ENCODE measurements at regions not wholly inside any gene's neighbourhood (a gene's known extent, or its start where the extent isn't known, plus 50 kb on each side); places are given as distances from the start of the nearest gene placed in this dataset.

GRCh38 chr16:62130101-62130500, 93.9 kb upstream of the CDH8 start:
- TF ChIP-seq, protein P1, sequence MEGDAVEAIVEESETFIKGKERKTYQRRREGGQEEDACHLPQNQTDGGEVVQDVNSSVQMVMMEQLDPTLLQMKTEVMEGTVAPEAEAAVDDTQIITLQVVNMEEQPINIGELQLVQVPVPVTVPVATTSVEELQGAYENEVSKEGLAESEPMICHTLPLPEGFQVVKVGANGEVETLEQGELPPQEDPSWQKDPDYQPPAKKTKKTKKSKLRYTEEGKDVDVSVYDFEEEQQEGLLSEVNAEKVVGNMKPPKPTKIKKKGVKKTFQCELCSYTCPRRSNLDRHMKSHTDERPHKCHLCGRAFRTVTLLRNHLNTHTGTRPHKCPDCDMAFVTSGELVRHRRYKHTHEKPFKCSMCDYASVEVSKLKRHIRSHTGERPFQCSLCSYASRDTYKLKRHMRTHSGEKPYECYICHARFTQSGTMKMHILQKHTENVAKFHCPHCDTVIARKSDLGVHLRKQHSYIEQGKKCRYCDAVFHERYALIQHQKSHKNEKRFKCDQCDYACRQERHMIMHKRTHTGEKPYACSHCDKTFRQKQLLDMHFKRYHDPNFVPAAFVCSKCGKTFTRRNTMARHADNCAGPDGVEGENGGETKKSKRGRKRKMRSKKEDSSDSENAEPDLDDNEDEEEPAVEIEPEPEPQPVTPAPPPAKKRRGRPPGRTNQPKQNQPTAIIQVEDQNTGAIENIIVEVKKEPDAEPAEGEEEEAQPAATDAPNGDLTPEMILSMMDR (IDR thresholded peaks at IDR 0.05), result no peak
- TF ChIP-seq EP300 (IDR thresholded peaks at IDR 0.05; ENCODE audit: low read depth) (no peak), POLR2A (IDR thresholded peaks at IDR 0.05) (no peak), POLR2AphosphoS5 (IDR thresholded peaks at IDR 0.05) (no peak)

All from transverse colon (tissue), 4 donors.